ENCODE measurements at regions not wholly inside any gene's neighbourhood (a gene's known extent, or its start where the extent isn't known, plus 50 kb on each side); places are given as distances from the start of the nearest gene placed in this dataset.

DNA sequence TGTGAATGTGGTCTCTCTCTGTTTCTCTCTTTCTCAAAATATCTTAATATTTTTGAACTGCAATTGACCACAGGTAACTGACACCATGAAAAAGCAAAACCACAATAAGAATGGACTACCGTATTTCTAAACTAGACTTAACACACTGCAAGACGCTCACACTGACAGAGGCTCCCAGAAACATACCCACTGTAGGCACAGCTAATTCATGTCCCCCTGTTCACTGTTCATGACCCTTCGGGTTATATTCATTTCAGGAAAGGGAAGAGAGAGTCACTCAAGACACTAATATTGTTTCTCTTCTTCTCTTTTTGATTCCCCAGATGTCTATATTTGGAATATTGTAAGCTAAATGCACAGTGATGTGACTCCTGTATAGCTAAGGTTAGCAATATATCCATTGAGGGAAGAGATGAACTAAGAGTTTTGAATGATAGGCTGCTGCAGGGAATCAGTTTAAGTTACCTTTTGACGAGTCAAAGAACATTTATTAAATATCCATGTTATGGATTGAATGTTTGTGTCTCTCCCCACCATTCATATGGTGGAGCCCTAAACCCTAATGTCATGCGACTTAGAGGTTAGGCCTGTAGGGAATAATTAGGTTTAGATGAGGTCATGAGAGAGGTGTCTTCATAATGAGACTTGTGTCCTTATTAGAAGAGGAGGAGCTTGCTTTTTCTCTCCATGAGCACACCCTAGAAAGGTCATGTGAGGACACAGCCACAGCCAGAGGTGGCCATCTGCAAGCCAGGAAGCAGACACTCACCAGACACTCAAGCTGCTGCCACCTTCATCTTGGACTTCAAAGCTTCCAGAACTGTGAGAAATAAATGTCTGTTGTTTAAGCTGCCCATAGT lies 216.6 kb upstream of the GRM7 start:
- Histone ChIP-seq H3K18ac (ENCODE audit: low read length) (no peak overlapping the region), H3K14ac (ENCODE audit: low read length) (no peak overlapping the region), H3K4ac (ENCODE audit: low read length) (no peak overlapping the region), H2BK15ac (ENCODE audit: low read length) (no peak overlapping the region), H2AFZ (ENCODE audit: low read length) (no peak overlapping the region), H4K8ac (ENCODE audit: low read depth, low read length) (no peak overlapping the region), H3K27ac (replicated peaks; ENCODE audit: low read length) (no peak overlapping the region), H2BK12ac (ENCODE audit: low read length) (no peak overlapping the region), H3K79me1 (ENCODE audit: low read depth, low read length) (no peaks in the 10 kb centered on the region), H3K23ac (ENCODE audit: low read depth, low read length, poor library complexity) (no peak overlapping the region), H2AK5ac (ENCODE audit: low read depth, low read length) (no peak overlapping the region), H2BK120ac (ENCODE audit: low read depth, low read length) (no peak overlapping the region), H3K36me3 (replicated peaks in 1 of 2; ENCODE audit: control insufficient read depth in 2 of 2, insufficient read depth in 2 of 2, low read length in 2 of 2) (no peaks in the 10 kb centered on the region), H3K4me3 (ENCODE audit: low read length in 2 of 2) (no peak overlapping the region), H3K9ac (ENCODE audit: low read depth, low read length, poor library complexity) (no peak overlapping the region), H3K9me3 (replicated peaks in 1 of 2; ENCODE audit: control insufficient read depth in 2 of 2, insufficient read depth in 1 of 2, low read depth in 1 of 2, low read length in 2 of 2) (no peaks in the 10 kb centered on the region), H4K91ac (ENCODE audit: low read depth, low read length, poor library complexity) (no peak overlapping the region), H2BK5ac (ENCODE audit: low read length) (no peak overlapping the region), H3K27me3 (ENCODE audit: control insufficient read depth in 3 of 3, insufficient read depth in 3 of 3, low read depth in 1 of 3, low read length in 3 of 3) (no peaks in the 10 kb centered on the region), H3K4me2 (ENCODE audit: insufficient read depth, low read length, poor library complexity, severe bottlenecking) (no peak overlapping the region), H3K4me1 (ENCODE audit: control insufficient read depth in 2 of 2, insufficient read depth in 1 of 2, low read depth in 1 of 2, low read length in 2 of 2) (peaks cover 0 to 10% of the 10 kb centered on the region in 2 donors)
- WGBS, 2 donors (ENCODE audit: extremely low coverage in 2 of 2, insufficient read length in 2 of 2, insufficient replicate concordance in 1 of 2), result no CpG with 5 or more reads among the region's 5 CpGs
- no peak for DNase-seq (ENCODE audit: low spot score)

GRCh38 chr3:6654670-6655069 lies 206.2 kb upstream of the GRM7 start:
- Histone ChIP-seq H2BK5ac (ENCODE audit: low read length) (no peak overlapping the region), H3K4me2 (ENCODE audit: insufficient read depth, low read length, poor library complexity, severe bottlenecking) (no peak overlapping the region), H3K27me3 (ENCODE audit: control insufficient read depth in 3 of 3, insufficient read depth in 3 of 3, low read depth in 1 of 3, low read length in 3 of 3) (no peaks in the 10 kb centered on the region), H4K91ac (ENCODE audit: low read depth, low read length, poor library complexity) (no peak overlapping the region), H3K4me3 (ENCODE audit: low read length in 2 of 2) (no peak overlapping the region), H3K4ac (ENCODE audit: low read length) (no peak overlapping the region), H2BK120ac (ENCODE audit: low read depth, low read length) (no peak overlapping the region), H2BK15ac (ENCODE audit: low read length) (no peak overlapping the region), H3K14ac (ENCODE audit: low read length) (no peak overlapping the region), H2AK5ac (ENCODE audit: low read depth, low read length) (no peak overlapping the region), H3K4me1 (ENCODE audit: control insufficient read depth in 2 of 2, insufficient read depth in 1 of 2, low read depth in 1 of 2, low read length in 2 of 2) (no peaks in the 10 kb centered on the region), H2BK12ac (ENCODE audit: low read length) (no peak overlapping the region), H3K23ac (ENCODE audit: low read depth, low read length, poor library complexity) (no peak overlapping the region), H4K8ac (ENCODE audit: low read depth, low read length) (no peak overlapping the region), H3K9ac (ENCODE audit: low read depth, low read length, poor library complexity) (no peak overlapping the region), H2AFZ (ENCODE audit: low read length) (no peak overlapping the region), H3K27ac (replicated peaks; ENCODE audit: low read length) (no peak overlapping the region), H3K79me1 (ENCODE audit: low read depth, low read length) (no peaks in the 10 kb centered on the region), H3K9me3 (replicated peaks in 1 of 2; ENCODE audit: control insufficient read depth in 2 of 2, insufficient read depth in 1 of 2, low read depth in 1 of 2, low read length in 2 of 2) (peaks cover 0 to 8% of the 10 kb centered on the region in 2 donors), H3K18ac (ENCODE audit: low read length) (no peak overlapping the region), H3K36me3 (replicated peaks in 1 of 2; ENCODE audit: control insufficient read depth in 2 of 2, insufficient read depth in 2 of 2, low read length in 2 of 2) (no peaks in the 10 kb centered on the region)
- DNase-seq (ENCODE audit: low spot score), result no peak
- no CpG with 5 or more reads among the region's 1 CpG for WGBS, 2 donors (ENCODE audit: extremely low coverage in 2 of 2, insufficient read length in 2 of 2, insufficient replicate concordance in 1 of 2)

- H3K9me3 ChIP-seq (replicated peaks in 1 of 2; ENCODE audit: control insufficient read depth in 2 of 2, insufficient read depth in 1 of 2, low read depth in 1 of 2, low read length in 2 of 2), result peaks cover 0 to 8% of the 10 kb centered on the region in 2 donors
- H2BK12ac ChIP-seq (ENCODE audit: low read length), result no peak overlapping the region
Measured at GRCh38 chr3:6655275-6655674, 205.6 kb upstream of the GRM7 start.

GRCh38 chr3:6657591-6657990 lies 203.3 kb upstream of the GRM7 start:
- Histone ChIP-seq H3K79me1 (ENCODE audit: low read depth, low read length) (no peaks in the 10 kb centered on the region), H3K4me2 (ENCODE audit: insufficient read depth, low read length, poor library complexity, severe bottlenecking) (no peak overlapping the region), H3K18ac (ENCODE audit: low read length) (no peak overlapping the region), H3K4me3 (ENCODE audit: low read length in 2 of 2) (no peak overlapping the region), H2AK5ac (ENCODE audit: low read depth, low read length) (no peak overlapping the region), H3K9ac (ENCODE audit: low read depth, low read length, poor library complexity) (no peak overlapping the region), H2BK120ac (ENCODE audit: low read depth, low read length) (no peak overlapping the region), H3K36me3 (replicated peaks in 1 of 2; ENCODE audit: control insufficient read depth in 2 of 2, insufficient read depth in 2 of 2, low read length in 2 of 2) (no peaks in the 10 kb centered on the region), H3K9me3 (replicated peaks in 1 of 2; ENCODE audit: control insufficient read depth in 2 of 2, insufficient read depth in 1 of 2, low read depth in 1 of 2, low read length in 2 of 2) (peaks cover 0 to 10% of the 10 kb centered on the region in 2 donors), H2BK15ac (ENCODE audit: low read length) (no peak overlapping the region), H4K91ac (ENCODE audit: low read depth, low read length, poor library complexity) (no peak overlapping the region), H2BK12ac (ENCODE audit: low read length) (no peak overlapping the region), H3K4me1 (ENCODE audit: control insufficient read depth in 2 of 2, insufficient read depth in 1 of 2, low read depth in 1 of 2, low read length in 2 of 2) (no peaks in the 10 kb centered on the region), H3K14ac (ENCODE audit: low read length) (no peak overlapping the region), H3K4ac (ENCODE audit: low read length) (no peak overlapping the region), H3K27ac (replicated peaks; ENCODE audit: low read length) (no peak overlapping the region), H2BK5ac (ENCODE audit: low read length) (no peak overlapping the region), H3K23ac (ENCODE audit: low read depth, low read length, poor library complexity) (no peak overlapping the region), H3K27me3 (ENCODE audit: control insufficient read depth in 3 of 3, insufficient read depth in 3 of 3, low read depth in 1 of 3, low read length in 3 of 3) (no peaks in the 10 kb centered on the region), H2AFZ (ENCODE audit: low read length) (no peak overlapping the region), H4K8ac (ENCODE audit: low read depth, low read length) (no peak overlapping the region)
- WGBS, 2 donors (ENCODE audit: extremely low coverage in 2 of 2, insufficient read length in 2 of 2, insufficient replicate concordance in 1 of 2), result no CpG with 5 or more reads among the region's 2 CpGs
- DNase-seq (ENCODE audit: low spot score), result no peak

More at GRCh38 chr3:6655275-6655674, 205.6 kb upstream of the GRM7 start:
- Histone ChIP-seq H3K4me3 (ENCODE audit: low read length in 2 of 2) (no peak overlapping the region), H3K36me3 (replicated peaks in 1 of 2; ENCODE audit: control insufficient read depth in 2 of 2, insufficient read depth in 2 of 2, low read length in 2 of 2) (no peaks in the 10 kb centered on the region), H3K14ac (ENCODE audit: low read length) (no peak overlapping the region), H3K27me3 (ENCODE audit: control insufficient read depth in 3 of 3, insufficient read depth in 3 of 3, low read depth in 1 of 3, low read length in 3 of 3) (no peaks in the 10 kb centered on the region), H4K8ac (ENCODE audit: low read depth, low read length) (no peak overlapping the region), H3K23ac (ENCODE audit: low read depth, low read length, poor library complexity) (no peak overlapping the region), H2BK120ac (ENCODE audit: low read depth, low read length) (no peak overlapping the region), H3K4me2 (ENCODE audit: insufficient read depth, low read length, poor library complexity, severe bottlenecking) (no peak overlapping the region), H4K91ac (ENCODE audit: low read depth, low read length, poor library complexity) (no peak overlapping the region), H3K18ac (ENCODE audit: low read length) (no peak overlapping the region), H3K27ac (replicated peaks; ENCODE audit: low read length) (no peak overlapping the region), H2AFZ (ENCODE audit: low read length) (no peak overlapping the region), H2BK15ac (ENCODE audit: low read length) (no peak overlapping the region), H2AK5ac (ENCODE audit: low read depth, low read length) (no peak overlapping the region), H3K9ac (ENCODE audit: low read depth, low read length, poor library complexity) (no peak overlapping the region), H2BK5ac (ENCODE audit: low read length) (no peak overlapping the region), H3K4me1 (ENCODE audit: control insufficient read depth in 2 of 2, insufficient read depth in 1 of 2, low read depth in 1 of 2, low read length in 2 of 2) (no peaks in the 10 kb centered on the region), H3K79me1 (ENCODE audit: low read depth, low read length) (no peaks in the 10 kb centered on the region), H3K4ac (ENCODE audit: low read length) (no peak overlapping the region)
- DNase-seq (ENCODE audit: low spot score), result no peak
- WGBS, 2 donors (ENCODE audit: extremely low coverage in 2 of 2, insufficient read length in 2 of 2, insufficient replicate concordance in 1 of 2), result no CpG with 5 or more reads among the region's 2 CpGs
